Body of pancreas (tissue), 4 donors: ENCODE measurements at regions not wholly inside any gene's neighbourhood (a gene's known extent, or its start where the extent isn't known, plus 50 kb on each side); places are given as distances from the start of the nearest gene placed in this dataset.

ENCODE experiments used
- ATAC-seq: fragments of 150-250 bp; one replicate; pipeline ENCODE4 v1.9.1; 2016
- DNase-seq, 4 donors: peaks; one replicate each; pipeline ENCODE4 v3.0.0-alpha.2; 2019
- H3K27ac ChIP-seq, 4 donors: fragments of 200-600 bp; sonication (generic); 1 replicate in 3 of 4; 2 replicates in 1 of 4; pipeline versions ENCODE4 v1.5.1 to v1.6.1; 2016 to 2019; ENCODE audit warnings: mild to moderate bottlenecking in 1 of 4, mixed read lengths in 1 of 4, moderate library complexity in 1 of 4
- H3K27me3 ChIP-seq, 2 donors: fragments of 200-600 bp; sonication (generic); one replicate each; pipeline ENCODE4 v1.6.0; 2016; ENCODE audit warnings: mild to moderate bottlenecking in 1 of 2
- H3K36me3 ChIP-seq, 2 donors: fragments of 200-600 bp; sonication (generic); replicated peaks in 1 of 2; 2 replicates each; pipeline ENCODE4 v1.5.1; 2016; ENCODE audit warnings: low read depth in 2 of 2; ENCODE audit not compliant: insufficient read depth in 1 of 2
- H3K4me1 ChIP-seq: fragments of 200-600 bp; sonication (generic); one replicate; pipeline ENCODE4 v1.6.0; 2016
- H3K4me3 ChIP-seq, 2 donors: fragments of 200-600 bp; sonication (generic); 1 replicate in 1 of 2; 2 replicates in 1 of 2; pipeline ENCODE4 v1.5.1; 2016 to 2019
- H3K9me3 ChIP-seq, 3 donors: fragments of 200-600 bp; sonication (generic); 1 replicate in 2 of 3; 2 replicates in 1 of 3; pipeline ENCODE4 v1.5.1; 2016
- POLR2A ChIP-seq, 3 donors: fragments of 450-650 bp; IDR thresholded peaks; one replicate each; pipeline ENCODE4 v1.6.1; 2016; ENCODE audit warnings: antibody characterized with exemption in 3 of 3, mild to moderate bottlenecking in 2 of 3
- WGBS, 2 donors: methylation state at CpG; one replicate each; pipeline ENCODE4 v1.1.5; 2017; 5-methylcytosine and 5-hydroxymethylcytosine counted together
- intact Hi-C: fragments of 100-400 bp; cut with DNase I; formaldehyde crosslinking; loops from one replicate; pipeline ENCODE4 v1.15.1; 2023
- TF ChIP-seq, protein P1 (sequence below), 7 experiments: fragments of 450-650 bp in 4 of 7; fragments of 200-600 bp in 3 of 7; sonication (generic) in 3 of 7; IDR thresholded peaks; one replicate each; pipeline ENCODE4 v1.5.1; 2016 to 2019; ENCODE audit warnings: antibody characterized with exemption in 7 of 7

DNA sequence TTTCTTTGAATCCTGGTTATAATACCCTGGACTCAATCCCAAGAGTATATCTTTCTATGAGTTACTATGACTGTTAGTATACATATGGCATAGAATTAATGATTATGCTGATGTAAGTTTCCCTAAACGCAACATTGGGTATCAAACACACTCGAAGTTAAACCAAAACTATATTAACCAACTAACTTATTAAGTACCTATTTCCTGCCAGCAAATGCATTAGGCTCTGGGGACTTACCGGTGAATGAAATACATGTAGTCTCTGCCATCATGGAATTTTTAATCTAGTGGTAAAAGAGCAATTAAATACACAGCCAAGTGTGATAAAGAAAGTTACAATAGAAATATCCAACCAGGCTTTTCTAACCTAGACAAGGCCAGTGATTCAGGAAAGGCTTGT lies 193.6 kb upstream of the ADGRL2 start:
- intact Hi-C loops = no loop called here
- DNase-seq (no peak), ATAC-seq (no peak)
- Histone ChIP-seq H3K27ac (no peak overlapping the region), H3K27me3 (no peaks in the 10 kb centered on the region), H3K9me3 (no peaks in the 10 kb centered on the region), H3K4me3 (no peak overlapping the region), H3K4me1 (no peaks in the 10 kb centered on the region), H3K36me3 (no peaks in the 10 kb centered on the region)
- 54 to 64% methylated on average over 3 of the region's 3 CpGs for WGBS, 2 donors
- no peak for TF ChIP-seq POLR2A (IDR thresholded peaks at IDR 0.05)
- TF ChIP-seq, protein P1, sequence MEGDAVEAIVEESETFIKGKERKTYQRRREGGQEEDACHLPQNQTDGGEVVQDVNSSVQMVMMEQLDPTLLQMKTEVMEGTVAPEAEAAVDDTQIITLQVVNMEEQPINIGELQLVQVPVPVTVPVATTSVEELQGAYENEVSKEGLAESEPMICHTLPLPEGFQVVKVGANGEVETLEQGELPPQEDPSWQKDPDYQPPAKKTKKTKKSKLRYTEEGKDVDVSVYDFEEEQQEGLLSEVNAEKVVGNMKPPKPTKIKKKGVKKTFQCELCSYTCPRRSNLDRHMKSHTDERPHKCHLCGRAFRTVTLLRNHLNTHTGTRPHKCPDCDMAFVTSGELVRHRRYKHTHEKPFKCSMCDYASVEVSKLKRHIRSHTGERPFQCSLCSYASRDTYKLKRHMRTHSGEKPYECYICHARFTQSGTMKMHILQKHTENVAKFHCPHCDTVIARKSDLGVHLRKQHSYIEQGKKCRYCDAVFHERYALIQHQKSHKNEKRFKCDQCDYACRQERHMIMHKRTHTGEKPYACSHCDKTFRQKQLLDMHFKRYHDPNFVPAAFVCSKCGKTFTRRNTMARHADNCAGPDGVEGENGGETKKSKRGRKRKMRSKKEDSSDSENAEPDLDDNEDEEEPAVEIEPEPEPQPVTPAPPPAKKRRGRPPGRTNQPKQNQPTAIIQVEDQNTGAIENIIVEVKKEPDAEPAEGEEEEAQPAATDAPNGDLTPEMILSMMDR (IDR thresholded peaks at IDR 0.05) = no peak

DNA sequence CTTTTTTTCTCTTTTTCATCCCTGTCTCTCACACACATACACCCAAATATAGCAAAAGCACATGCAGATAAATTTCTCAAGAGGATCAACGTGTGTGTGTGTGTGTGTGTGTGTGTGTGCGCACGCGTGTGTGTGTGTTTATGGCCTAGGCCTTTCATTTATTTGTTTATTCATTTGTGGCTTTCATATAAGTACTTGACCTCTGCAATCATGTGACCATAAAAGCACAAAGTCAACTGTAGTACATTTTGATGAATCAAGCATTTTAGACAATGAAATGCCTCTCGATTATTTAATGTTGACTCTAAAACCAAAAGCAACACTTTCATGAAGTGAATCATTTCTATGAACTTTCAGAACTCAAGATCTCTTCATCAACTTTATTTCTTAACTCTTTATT lies 194.1 kb upstream of the ADGRL2 start:
- intact Hi-C loops = no loop called here
- ATAC-seq = no peak
- 66 to 75% methylated on average over 5 of the region's 5 CpGs for WGBS, 2 donors

DNA sequence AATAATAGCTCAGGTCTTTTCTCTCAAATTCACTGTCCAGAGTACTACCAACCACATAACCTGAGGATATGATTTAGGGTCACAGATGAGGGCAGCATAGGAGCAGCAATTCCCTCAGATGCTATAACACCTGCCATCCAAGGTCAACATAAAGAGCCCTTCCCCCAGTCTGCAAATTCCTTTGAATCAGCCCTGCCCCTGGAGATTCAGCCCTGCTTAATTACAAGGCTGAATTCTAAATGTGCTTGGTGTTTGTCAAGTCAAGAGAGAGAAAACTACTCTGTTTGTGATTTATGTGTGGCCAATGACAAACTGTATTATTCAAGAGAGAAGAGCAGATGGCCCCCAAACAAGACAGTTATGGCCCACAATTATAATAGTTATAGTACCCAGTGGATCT lies 195.7 kb upstream of the ADGRL2 start:
- no peak for ATAC-seq

More for the DNA sequence above, 194.1 kb upstream of the ADGRL2 start:
- H3K27me3 ChIP-seq = no peaks in the 10 kb centered on the region
- H3K36me3 ChIP-seq = no peaks in the 10 kb centered on the region
- no peak overlapping the region for H3K27ac ChIP-seq
- no peak overlapping the region for H3K4me3 ChIP-seq
- no peaks in the 10 kb centered on the region for H3K9me3 ChIP-seq
- DNase-seq = no peak
- no peaks in the 10 kb centered on the region for H3K4me1 ChIP-seq
- TF ChIP-seq POLR2A (IDR thresholded peaks at IDR 0.05) = no peak
- TF ChIP-seq, protein P1 (IDR thresholded peaks at IDR 0.05) = no peak

DNA sequence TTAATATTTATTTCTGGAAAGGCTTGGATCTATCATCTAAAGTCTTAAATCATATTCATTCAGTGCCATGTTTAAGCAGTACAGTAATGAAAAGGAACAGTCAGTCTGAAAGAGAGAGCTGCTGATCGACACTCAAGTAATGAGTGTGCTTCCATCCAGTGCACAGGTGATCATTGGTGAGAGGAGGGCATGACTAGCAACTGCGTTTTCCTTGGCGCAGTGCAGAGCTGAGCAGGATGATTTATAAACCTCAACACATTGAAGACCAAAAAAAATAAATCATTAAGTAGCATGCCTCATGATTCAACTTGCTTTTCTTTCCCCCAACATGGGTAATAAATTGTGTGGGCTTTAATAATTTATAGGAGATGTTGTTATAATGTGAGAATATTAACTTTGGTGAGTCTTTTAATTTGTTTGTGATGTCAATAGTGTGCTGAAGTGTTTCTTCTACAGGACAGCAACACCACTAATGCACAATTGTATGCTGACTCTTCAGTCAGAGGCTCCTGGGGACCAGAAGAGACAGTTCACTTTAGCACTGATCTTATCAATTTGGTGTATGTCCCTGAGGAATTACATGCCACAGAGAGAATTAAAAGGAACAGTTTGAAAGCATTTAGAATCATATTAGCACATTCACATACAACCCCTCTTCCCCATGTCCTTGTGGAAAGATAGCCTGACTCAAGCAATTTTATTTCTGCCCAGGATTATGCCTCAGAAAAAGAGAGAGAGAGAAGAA lies 199.7 kb upstream of the ADGRL2 start:
- intact Hi-C loops = no loop called here
- ATAC-seq = no peak
- DNase-seq = no peak
- Histone ChIP-seq H3K9me3 (no peaks in the 10 kb centered on the region), H3K27me3 (no peaks in the 10 kb centered on the region), H3K27ac (no peak overlapping the region), H3K36me3 (no peaks in the 10 kb centered on the region), H3K4me1 (no peaks in the 10 kb centered on the region), H3K4me3 (no peak overlapping the region)
- TF ChIP-seq, protein P1 (IDR thresholded peaks at IDR 0.05) = no peak
- no peak for TF ChIP-seq POLR2A (IDR thresholded peaks at IDR 0.05)
- WGBS, 2 donors = 59 to 66% methylated on average over 3 of the region's 3 CpGs

More for the DNA sequence above, 195.7 kb upstream of the ADGRL2 start:
- Histone ChIP-seq H3K36me3 (no peaks in the 10 kb centered on the region), H3K9me3 (no peaks in the 10 kb centered on the region), H3K4me3 (no peak overlapping the region), H3K27ac (no peak overlapping the region), H3K27me3 (no peaks in the 10 kb centered on the region), H3K4me1 (no peaks in the 10 kb centered on the region)
- DNase-seq = no peak
- intact Hi-C loops = no loop called here
- TF ChIP-seq POLR2A (IDR thresholded peaks at IDR 0.05) = no peak
- TF ChIP-seq, protein P1 (IDR thresholded peaks at IDR 0.05) = no peak

DNA sequence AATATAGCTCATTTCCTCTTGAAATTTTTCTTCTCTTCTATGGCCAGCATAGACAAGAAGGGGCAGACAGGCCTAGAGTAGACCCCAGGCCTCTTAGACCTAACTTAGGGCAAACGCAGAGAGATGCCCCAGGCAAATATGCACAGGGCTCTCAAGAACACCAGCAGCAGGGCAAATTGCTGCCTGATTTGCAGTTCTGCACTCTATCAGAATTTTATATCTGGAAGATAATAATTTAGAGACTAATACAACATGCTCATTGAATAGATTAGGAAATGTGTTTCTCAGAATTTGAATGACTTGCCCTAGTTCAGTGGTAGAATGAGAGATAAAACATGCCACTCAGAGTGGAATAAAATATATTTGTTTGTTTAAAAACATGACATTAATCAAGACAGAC lies 200.4 kb upstream of the ADGRL2 start:
- H3K4me1 ChIP-seq = no peaks in the 10 kb centered on the region
- no peak overlapping the region for H3K4me3 ChIP-seq
- no peak for TF ChIP-seq POLR2A (IDR thresholded peaks at IDR 0.05)
- TF ChIP-seq, protein P1 (IDR thresholded peaks at IDR 0.05) = no peak
- no peak overlapping the region for H3K27ac ChIP-seq
- no peaks in the 10 kb centered on the region for H3K36me3 ChIP-seq
- intact Hi-C loops = no loop called here
- 81 to 92% methylated on average over 1 of the region's 1 CpG for WGBS, 2 donors
- H3K27me3 ChIP-seq = no peaks in the 10 kb centered on the region
- no peak for ATAC-seq
- no peak for DNase-seq
- H3K9me3 ChIP-seq = no peaks in the 10 kb centered on the region
